HS-5 (cell line): ENCODE measurements at regions not wholly inside any gene's neighbourhood (a gene's known extent, or its start where the extent isn't known, plus 50 kb on each side); places are given as distances from the start of the nearest gene placed in this dataset.
"Not testable (repeated sequence)": the region's sequence is repeated elsewhere in the genome, so short reads cannot be mapped to it uniquely, and the experiment has no call there.

Source experiments
- DNase-seq: peaks from one replicate; pipeline ENCODE4 v3.0.0-alpha.2; 2012; ENCODE audit warnings: low read depth

- DNase-seq = no peak
These were observed 142.4 kb downstream of the FCRL5 start for GRCh38 chr1:157409927-157410326.

GRCh38 chr1:157407917-157408525, 144.3 kb downstream of the FCRL5 start:
- DNase-seq = no peak

- no peak for DNase-seq
These were observed 144.9 kb downstream of the FCRL5 start for GRCh38 chr1:157407367-157407766.

GRCh38 chr1:157405662-157406061, 146.7 kb downstream of the FCRL5 start:
- no peak for DNase-seq

- DNase-seq = no peak
These were observed 147.7 kb downstream of the FCRL5 start for GRCh38 chr1:157404614-157405013.

- DNase-seq = no peak
These were observed 148.2 kb downstream of the FCRL5 start for GRCh38 chr1:157404063-157404501.

- no peak for DNase-seq
These were observed 148.7 kb downstream of the FCRL5 start for GRCh38 chr1:157403608-157404007.

GRCh38 chr1:157403203-157403602, 149.1 kb downstream of the FCRL5 start:
- no peak for DNase-seq

GRCh38 chr1:157400766-157401165, 151.5 kb downstream of the FCRL5 start:
- DNase-seq = no peak

GRCh38 chr1:157399984-157400382, 152.3 kb downstream of the FCRL5 start:
- no peak for DNase-seq

- DNase-seq = no peak
These were observed 152.9 kb downstream of the FCRL5 start for GRCh38 chr1:157399343-157399983.

GRCh38 chr1:157390651-157391050, 161.7 kb downstream of the FCRL5 start:
- DNase-seq = peak; percentile 91

- no peak for DNase-seq
These were observed 164.3 kb downstream of the FCRL5 start for GRCh38 chr1:157388057-157388456.

GRCh38 chr1:157384258-157384657, 168.1 kb downstream of the FCRL5 start:
- no peak for DNase-seq

- no peak for DNase-seq
These were observed 170.0 kb downstream of the FCRL5 start for GRCh38 chr1:157382351-157382750.

GRCh38 chr1:157380523-157380922, 171.8 kb downstream of the FCRL5 start:
- DNase-seq = no peak

- not testable (repeated sequence) for DNase-seq
These were observed 175.0 kb downstream of the FCRL5 start for GRCh38 chr1:157377280-157377713.

- no peak for DNase-seq
These were observed 175.6 kb downstream of the FCRL5 start for GRCh38 chr1:157376681-157377080.

- DNase-seq = not testable (repeated sequence)
These were observed 180.0 kb downstream of the FCRL5 start for GRCh38 chr1:157372311-157372710.

- no peak for DNase-seq
These were observed 180.5 kb downstream of the FCRL5 start for GRCh38 chr1:157371826-157372225.

- DNase-seq = no peak
These were observed 181.1 kb downstream of the FCRL5 start for GRCh38 chr1:157371221-157371620.

- DNase-seq = no peak
These were observed 181.6 kb downstream of the FCRL5 start for GRCh38 chr1:157370698-157371097.

GRCh38 chr1:157369808-157370521, 182.3 kb downstream of the FCRL5 start:
- no peak for DNase-seq
